ENCODE measurements at regions not wholly inside any gene's neighbourhood (a gene's known extent, or its start where the extent isn't known, plus 50 kb on each side); places are given as distances from the start of the nearest gene placed in this dataset.

DNA sequence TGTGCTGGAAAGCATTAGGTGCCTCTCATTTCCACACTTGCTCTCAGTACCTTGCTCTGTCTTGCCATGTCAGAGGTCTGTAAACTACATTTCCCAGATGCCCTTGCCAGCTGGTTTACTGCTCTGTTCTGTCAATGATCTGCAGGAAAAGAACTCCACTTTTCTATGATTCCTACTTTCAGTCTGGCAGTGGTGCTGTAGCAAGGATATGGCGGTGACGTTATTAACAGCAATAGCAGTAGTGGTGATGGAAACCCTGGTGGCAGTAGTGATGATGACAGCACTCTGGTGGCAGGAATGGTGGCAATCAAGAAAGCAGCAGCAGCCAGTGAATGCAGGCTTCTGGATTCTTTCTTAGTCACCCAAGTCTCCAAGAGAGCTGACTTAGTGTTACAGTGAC lies 665.2 kb downstream of the DIPK2A start:
- H3K27ac ChIP-seq (ENCODE audit: low read depth, low read length, poor library complexity, severe bottlenecking) = no peak overlapping the region
- no peaks in the 10 kb centered on the region for H3K9me2 ChIP-seq (ENCODE audit: low read depth, low read length)
- H3K9me3 ChIP-seq (ENCODE audit: low read length) = no peaks in the 10 kb centered on the region
- no peaks in the 10 kb centered on the region for H3K4me1 ChIP-seq (ENCODE audit: insufficient read depth, low read length, severe bottlenecking)
- no peak overlapping the region for H3K4me3 ChIP-seq (ENCODE audit: low read depth, low read length, poor library complexity, severe bottlenecking)
- no peaks in the 10 kb centered on the region for H3K36me3 ChIP-seq (ENCODE audit: insufficient read depth, low read length)
- H3K9ac ChIP-seq (ENCODE audit: low read length) = no peak overlapping the region
- TF ChIP-seq, protein P1, sequence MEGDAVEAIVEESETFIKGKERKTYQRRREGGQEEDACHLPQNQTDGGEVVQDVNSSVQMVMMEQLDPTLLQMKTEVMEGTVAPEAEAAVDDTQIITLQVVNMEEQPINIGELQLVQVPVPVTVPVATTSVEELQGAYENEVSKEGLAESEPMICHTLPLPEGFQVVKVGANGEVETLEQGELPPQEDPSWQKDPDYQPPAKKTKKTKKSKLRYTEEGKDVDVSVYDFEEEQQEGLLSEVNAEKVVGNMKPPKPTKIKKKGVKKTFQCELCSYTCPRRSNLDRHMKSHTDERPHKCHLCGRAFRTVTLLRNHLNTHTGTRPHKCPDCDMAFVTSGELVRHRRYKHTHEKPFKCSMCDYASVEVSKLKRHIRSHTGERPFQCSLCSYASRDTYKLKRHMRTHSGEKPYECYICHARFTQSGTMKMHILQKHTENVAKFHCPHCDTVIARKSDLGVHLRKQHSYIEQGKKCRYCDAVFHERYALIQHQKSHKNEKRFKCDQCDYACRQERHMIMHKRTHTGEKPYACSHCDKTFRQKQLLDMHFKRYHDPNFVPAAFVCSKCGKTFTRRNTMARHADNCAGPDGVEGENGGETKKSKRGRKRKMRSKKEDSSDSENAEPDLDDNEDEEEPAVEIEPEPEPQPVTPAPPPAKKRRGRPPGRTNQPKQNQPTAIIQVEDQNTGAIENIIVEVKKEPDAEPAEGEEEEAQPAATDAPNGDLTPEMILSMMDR (IDR thresholded peaks at IDR 0.05; ENCODE audit: low read length) = no peak
- TF ChIP-seq EZH2 (IDR thresholded peaks at IDR 0.05; ENCODE audit: borderline replicate concordance, low read length) = no peak
- no peak overlapping the region for H3K4me2 ChIP-seq (ENCODE audit: low read length)
- no peaks in the 10 kb centered on the region for H3K27me3 ChIP-seq (ENCODE audit: insufficient read depth, low read length)
- no peaks in the 10 kb centered on the region for H4K20me1 ChIP-seq (ENCODE audit: insufficient read depth, low read length)
- no peaks in the 10 kb centered on the region for H3K79me2 ChIP-seq (ENCODE audit: insufficient read depth, low read length)
- no peak overlapping the region for H2AFZ ChIP-seq (ENCODE audit: low read length)
- H3F3A ChIP-seq (ENCODE audit: insufficient read depth, low read length) = no peaks in the 10 kb centered on the region

DNA sequence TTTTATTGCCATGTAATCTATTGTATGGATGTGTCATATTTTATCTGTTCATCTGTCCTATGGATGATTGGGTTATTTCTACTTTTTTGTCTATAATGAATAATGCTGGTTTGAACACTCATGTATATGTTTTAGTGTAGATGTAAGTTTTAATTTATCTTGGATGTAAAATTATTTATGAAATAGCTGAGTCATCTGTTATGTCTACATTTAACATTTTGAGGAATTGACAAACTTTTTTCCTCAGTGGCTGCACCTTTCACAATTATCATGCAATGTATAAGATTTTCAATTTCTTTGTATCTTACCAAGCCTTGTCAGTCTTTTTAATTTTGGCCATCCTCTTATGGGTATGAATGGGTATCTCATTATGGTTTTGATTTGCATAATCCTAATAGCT lies 666.4 kb downstream of the DIPK2A start:
- H3F3A ChIP-seq (ENCODE audit: insufficient read depth, low read length) = no peaks in the 10 kb centered on the region

DNA sequence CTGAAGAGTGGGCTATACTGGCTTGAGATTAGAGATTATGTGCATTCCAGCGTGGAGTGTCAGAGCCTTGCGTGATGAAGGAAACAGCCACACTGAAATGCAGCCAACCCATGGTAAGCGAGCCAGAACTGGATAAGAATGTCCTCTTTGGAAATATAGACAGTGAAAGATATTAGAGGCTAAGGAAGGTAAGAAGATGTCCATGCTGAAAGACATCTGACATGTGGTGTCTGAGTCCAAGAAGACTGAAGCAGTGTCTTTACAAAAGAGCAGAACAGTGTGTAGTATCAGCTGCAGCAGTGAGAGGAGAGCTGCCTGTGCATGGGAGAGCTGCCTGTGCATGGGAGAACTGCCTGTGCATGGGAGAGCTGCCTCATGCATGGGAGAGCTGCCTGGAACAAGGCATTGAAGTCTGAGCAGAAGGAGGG lies 672.2 kb downstream of the DIPK2A start:
- Histone ChIP-seq H3K4me2 (ENCODE audit: low read length) (no peak overlapping the region), H2AFZ (ENCODE audit: low read length) (no peak overlapping the region)
- TF ChIP-seq, protein P1 (IDR thresholded peaks at IDR 0.05; ENCODE audit: low read length) = no peak
- TF ChIP-seq EZH2 (IDR thresholded peaks at IDR 0.05; ENCODE audit: borderline replicate concordance, low read length) = no peak

More for the DNA sequence above, 666.4 kb downstream of the DIPK2A start:
- H3K36me3 ChIP-seq (ENCODE audit: insufficient read depth, low read length) = no peaks in the 10 kb centered on the region
- H3K27me3 ChIP-seq (ENCODE audit: insufficient read depth, low read length) = no peaks in the 10 kb centered on the region
- no peaks in the 10 kb centered on the region for H3K4me1 ChIP-seq (ENCODE audit: insufficient read depth, low read length, severe bottlenecking)
- H3K9me2 ChIP-seq (ENCODE audit: low read depth, low read length) = no peaks in the 10 kb centered on the region
- H3K9ac ChIP-seq (ENCODE audit: low read length) = no peak overlapping the region
- no peaks in the 10 kb centered on the region for H3K9me3 ChIP-seq (ENCODE audit: low read length)
- no peak overlapping the region for H3K27ac ChIP-seq (ENCODE audit: low read depth, low read length, poor library complexity, severe bottlenecking)
- no peak overlapping the region for H3K4me2 ChIP-seq (ENCODE audit: low read length)
- TF ChIP-seq EZH2 (IDR thresholded peaks at IDR 0.05; ENCODE audit: borderline replicate concordance, low read length) = no peak
- TF ChIP-seq, protein P1 (IDR thresholded peaks at IDR 0.05; ENCODE audit: low read length) = no peak
- no peaks in the 10 kb centered on the region for H4K20me1 ChIP-seq (ENCODE audit: insufficient read depth, low read length)
- H3K79me2 ChIP-seq (ENCODE audit: insufficient read depth, low read length) = no peaks in the 10 kb centered on the region
- H3K4me3 ChIP-seq (ENCODE audit: low read depth, low read length, poor library complexity, severe bottlenecking) = no peak overlapping the region
- H2AFZ ChIP-seq (ENCODE audit: low read length) = no peak overlapping the region

More for the DNA sequence above, 672.2 kb downstream of the DIPK2A start:
- no peaks in the 10 kb centered on the region for H3K9me2 ChIP-seq (ENCODE audit: low read depth, low read length)
- no peaks in the 10 kb centered on the region for H4K20me1 ChIP-seq (ENCODE audit: insufficient read depth, low read length)
- no peaks in the 10 kb centered on the region for H3F3A ChIP-seq (ENCODE audit: insufficient read depth, low read length)
- no peak overlapping the region for H3K4me3 ChIP-seq (ENCODE audit: low read depth, low read length, poor library complexity, severe bottlenecking)
- H3K9ac ChIP-seq (ENCODE audit: low read length) = no peak overlapping the region
- no peaks in the 10 kb centered on the region for H3K9me3 ChIP-seq (ENCODE audit: low read length)
- H3K36me3 ChIP-seq (ENCODE audit: insufficient read depth, low read length) = no peaks in the 10 kb centered on the region
- H3K4me1 ChIP-seq (ENCODE audit: insufficient read depth, low read length, severe bottlenecking) = no peaks in the 10 kb centered on the region
- no peaks in the 10 kb centered on the region for H3K27me3 ChIP-seq (ENCODE audit: insufficient read depth, low read length)
- no peak overlapping the region for H3K27ac ChIP-seq (ENCODE audit: low read depth, low read length, poor library complexity, severe bottlenecking)
- no peaks in the 10 kb centered on the region for H3K79me2 ChIP-seq (ENCODE audit: insufficient read depth, low read length)
